CD4-positive, alpha-beta T cell treated with Interleukin-15 for 4 hours (primary cell): ENCODE measurements at regions not wholly inside any gene's neighbourhood (a gene's known extent, or its start where the extent isn't known, plus 50 kb on each side); places are given as distances from the start of the nearest gene placed in this dataset.
"Not testable (repeated sequence)": the region's sequence is repeated elsewhere in the genome, so short reads cannot be mapped to it uniquely, and the experiment has no call there.

Source experiments
- DNase-seq: peaks from one replicate; pipeline ENCODE4 v3.0.0-alpha.2; 2020; ENCODE audit warnings: low spot score

DNA sequence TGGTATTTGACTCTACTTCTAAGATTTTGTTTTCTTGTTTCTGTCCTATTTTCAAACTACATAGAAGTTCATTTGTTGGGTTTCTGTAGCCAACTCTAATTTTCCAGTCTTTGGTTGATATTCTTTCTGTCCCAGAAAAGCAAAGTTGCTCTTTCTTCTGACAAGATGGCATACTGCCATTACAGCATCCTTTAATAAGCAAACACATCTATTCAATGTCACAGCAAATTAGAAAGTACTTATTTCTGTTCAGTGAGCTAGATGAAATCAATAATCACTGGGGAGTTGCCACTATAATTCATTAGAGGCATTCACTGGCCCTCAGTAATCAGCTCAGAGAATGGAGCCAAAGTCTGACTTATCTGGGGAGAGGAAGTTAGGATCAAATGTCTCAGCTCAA is 1258.0 kb upstream of the IGFBP7 start:
- DNase-seq = no peak

DNA sequence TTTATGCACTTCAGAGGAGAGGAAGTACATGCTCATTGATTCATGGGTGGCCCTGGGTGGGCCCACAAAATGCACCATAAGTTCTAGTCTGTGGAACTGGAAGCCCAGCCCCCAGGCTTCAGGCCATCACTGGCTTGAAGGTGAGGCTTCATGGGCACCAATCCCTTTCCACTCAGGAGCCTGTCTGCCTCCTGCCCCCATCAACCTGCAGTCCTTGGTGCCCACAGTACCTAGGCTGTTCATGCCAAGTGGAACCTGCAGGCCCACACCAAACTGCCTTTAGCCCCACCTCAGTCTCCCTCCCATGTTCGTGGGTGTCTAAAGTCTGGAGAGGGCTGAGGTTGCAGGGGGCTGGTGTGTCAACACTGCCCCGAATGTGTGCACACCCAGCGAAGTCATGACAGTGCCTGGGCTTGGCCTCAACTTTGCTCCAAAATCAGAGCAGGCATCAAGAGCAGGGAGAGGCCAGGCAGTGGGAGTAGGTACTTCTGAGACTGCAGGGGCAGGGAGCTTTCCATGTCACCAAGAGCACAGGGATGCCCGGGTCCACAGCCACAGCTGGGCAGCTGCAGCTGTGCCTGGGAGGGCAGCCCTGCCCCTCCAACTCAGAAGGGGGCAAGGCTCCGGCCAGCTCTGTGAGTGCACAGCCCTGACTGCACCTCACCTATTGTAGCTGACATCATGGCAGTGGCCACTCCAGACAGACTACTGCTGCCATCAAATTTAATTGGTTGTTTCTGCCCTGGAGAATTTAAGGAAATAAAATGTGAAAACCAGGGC is 1250.4 kb upstream of the IGFBP7 start:
- DNase-seq = no peak

GRCh38 chr4:58359590-58359989 is 1249.4 kb upstream of the IGFBP7 start:
- no peak for DNase-seq

DNA sequence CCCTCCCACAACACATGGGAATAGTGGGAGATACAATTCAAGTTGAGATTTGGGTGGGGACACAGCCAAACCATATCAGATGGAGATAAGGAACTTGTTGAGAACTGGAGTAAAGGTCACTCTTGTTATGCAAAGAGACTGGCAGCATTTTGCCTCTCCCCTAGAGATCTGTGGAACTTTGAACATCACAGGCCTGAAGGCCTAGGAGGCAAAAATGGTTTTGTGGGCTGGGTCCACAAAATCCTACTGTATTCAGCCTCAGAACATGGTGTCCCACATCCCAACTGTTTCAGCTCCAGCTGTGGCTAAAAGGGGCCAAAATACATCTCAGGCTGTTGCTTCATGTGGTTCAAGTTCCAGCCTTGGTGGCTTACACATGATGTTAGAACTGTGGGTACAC is 1247.8 kb upstream of the IGFBP7 start:
- no peak for DNase-seq

DNA sequence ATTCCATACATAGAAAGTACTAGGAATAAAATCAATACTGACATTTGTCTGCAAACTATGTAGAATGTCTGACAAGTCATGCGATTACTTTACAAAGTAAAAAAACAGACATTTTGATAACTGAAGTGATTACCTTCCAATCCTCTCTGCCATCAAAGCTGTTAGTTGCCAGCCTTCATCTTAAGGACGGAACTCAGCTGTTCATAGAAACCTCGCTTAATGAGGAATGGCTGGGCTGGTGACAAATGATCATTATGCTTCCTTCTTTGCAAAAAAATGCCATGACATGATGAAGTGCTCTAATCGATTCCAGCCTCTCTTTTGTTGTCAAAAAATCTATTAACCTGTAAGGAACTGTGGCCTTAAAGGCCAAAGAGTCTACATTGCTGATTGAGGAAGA is 1214.9 kb upstream of the IGFBP7 start:
- DNase-seq = no peak

DNA sequence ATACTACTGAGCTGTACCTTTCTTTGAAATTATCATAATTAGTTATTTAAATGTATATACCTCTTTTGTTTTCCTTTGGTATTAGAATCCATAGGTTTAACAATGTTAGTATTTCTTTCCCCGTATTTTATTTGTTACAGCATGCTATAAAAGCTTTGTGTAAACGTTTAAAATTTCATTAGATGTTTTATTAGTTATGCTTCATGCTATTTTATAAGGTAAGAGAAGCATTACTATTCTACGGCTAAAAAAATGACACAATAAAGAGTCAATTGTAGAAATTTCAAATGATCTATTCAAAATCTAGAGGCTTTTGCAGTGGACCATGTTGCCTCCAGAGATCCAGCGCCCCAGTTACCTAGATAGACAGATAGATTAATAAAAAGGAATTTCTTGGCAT is 1203.3 kb upstream of the IGFBP7 start:
- DNase-seq = no peak

- no peak for DNase-seq
These were observed 1193.3 kb upstream of the IGFBP7 start for GRCh38 chr4:58303456-58303855.

GRCh38 chr4:58301376-58301999 is 1191.3 kb upstream of the IGFBP7 start:
- no peak for DNase-seq

- DNase-seq = no peak
These were observed 1176.2 kb upstream of the IGFBP7 start for GRCh38 chr4:58286335-58286734.

- not testable (repeated sequence) for DNase-seq
These were observed 1170.7 kb upstream of the IGFBP7 start for GRCh38 chr4:58280928-58281327.

DNA sequence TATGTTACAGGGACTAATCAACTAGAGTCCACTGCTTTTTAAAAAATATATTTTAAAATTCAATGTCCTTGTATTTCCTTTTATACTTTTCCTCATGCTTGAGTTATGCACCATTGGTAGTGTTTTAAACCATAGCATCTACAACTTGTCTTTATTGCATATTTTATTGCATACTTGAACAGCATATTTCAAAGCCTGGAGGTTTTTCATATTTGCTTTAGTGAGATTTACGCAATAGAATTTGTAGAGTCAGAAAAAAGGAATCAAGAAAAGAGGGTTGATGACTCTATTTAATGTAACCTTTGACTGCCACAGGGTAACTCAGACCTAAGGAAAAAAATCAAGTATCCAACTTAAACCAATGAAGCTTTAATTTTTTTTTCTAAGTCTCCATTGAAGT is 1165.7 kb upstream of the IGFBP7 start:
- no peak for DNase-seq

DNA sequence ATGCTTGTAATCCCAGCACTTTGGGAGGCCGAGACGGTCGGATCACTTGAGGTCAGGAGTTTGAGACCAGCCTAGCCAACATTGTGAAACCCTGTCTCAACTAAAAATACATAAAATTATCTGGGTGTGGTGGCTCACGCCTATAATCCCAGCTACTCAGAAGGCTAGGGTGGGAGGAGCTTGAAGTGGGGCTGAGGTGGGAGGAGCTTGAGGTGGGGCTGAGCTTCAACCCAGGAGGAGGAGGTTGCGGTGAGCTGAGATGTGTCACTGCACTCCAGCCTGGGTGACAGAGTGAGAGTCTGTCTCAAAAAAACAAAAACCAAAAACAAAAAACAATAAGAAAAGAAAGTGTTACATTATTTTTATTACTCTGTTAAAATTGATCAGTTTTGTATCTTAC is 1164.4 kb upstream of the IGFBP7 start:
- DNase-seq = no peak

GRCh38 chr4:58272311-58272710 is 1162.1 kb upstream of the IGFBP7 start:
- no peak for DNase-seq

DNA sequence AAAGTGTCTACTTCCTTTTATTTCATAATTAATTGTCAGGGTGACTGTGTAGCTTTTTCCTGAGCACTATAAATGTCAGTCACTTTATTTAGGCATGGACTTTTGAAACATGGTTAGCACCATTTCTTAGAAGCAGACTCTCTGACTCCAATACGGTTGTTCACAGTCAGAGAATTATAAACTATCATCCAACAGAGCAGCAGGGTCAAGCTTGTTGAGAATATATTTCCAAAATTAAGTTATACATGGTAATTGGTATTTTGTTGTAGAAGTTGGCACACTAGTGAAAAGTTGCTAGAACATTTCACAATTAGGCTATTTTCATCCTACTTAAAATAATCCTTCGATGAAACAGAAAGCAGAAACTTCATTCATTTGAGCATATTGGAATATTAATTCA is 1155.5 kb upstream of the IGFBP7 start:
- DNase-seq = no peak

DNA sequence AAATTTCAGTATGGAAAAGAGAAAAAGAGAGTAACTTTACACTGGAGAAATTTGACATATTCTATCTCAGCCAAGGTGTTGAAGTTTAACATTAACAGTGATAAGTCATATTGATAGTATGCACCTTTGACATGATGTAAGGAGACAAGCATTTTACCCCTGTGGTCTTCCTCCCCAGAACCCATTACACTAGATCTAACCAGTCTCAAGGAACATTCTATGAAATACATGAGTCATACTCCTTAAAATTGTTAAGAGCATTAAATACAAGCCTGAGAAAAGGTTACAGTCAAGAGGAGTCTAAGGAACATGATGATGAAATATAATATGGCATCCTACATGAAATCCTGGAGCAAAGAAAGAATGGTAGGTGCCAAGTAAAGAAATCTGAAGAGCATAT is 1151.3 kb upstream of the IGFBP7 start:
- DNase-seq = no peak

DNA sequence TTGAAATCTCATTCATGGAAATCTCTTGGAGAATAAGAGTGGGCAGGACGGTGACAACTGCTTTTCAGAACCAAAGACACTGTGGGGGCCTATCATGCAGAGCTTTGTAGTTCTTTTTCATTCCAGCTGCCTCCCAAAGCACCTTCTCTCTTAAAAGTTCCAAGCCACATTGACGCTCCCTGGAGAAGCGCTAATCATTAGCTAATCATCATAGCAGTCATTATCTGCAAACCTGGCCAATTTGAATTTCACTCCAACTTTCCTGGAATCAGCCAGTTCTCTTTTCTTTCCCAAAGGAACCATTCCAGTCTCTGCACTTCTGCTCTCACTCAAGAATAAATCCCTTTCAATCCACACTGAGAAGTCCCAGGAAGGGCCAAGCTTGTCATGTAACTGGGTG is 1144.1 kb upstream of the IGFBP7 start:
- no peak for DNase-seq

GRCh38 chr4:58252656-58253055 is 1142.5 kb upstream of the IGFBP7 start:
- DNase-seq = no peak

DNA sequence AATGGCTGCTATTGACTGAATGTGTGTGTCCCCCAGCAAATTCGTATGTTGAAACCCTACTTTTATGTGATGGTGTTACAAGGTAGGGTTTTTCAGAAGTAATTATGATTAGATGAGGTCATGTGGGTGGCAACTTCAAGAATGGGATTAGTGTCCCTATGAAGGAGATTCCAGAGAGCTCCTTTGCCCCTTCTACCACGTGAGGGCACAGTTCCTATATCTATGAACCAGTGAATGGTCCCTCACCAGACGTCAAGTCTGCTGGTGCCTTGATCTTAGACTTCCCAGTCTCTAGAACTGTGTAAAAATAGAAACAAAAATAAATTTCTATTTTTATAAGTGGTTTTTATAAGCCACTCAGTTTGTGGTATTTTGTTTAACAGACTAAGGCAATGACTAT is 1137.6 kb upstream of the IGFBP7 start:
- DNase-seq = no peak

GRCh38 chr4:58225460-58225859 is 1115.3 kb upstream of the IGFBP7 start:
- no peak for DNase-seq

GRCh38 chr4:58219179-58219578 is 1109.0 kb upstream of the IGFBP7 start:
- DNase-seq = no peak

DNA sequence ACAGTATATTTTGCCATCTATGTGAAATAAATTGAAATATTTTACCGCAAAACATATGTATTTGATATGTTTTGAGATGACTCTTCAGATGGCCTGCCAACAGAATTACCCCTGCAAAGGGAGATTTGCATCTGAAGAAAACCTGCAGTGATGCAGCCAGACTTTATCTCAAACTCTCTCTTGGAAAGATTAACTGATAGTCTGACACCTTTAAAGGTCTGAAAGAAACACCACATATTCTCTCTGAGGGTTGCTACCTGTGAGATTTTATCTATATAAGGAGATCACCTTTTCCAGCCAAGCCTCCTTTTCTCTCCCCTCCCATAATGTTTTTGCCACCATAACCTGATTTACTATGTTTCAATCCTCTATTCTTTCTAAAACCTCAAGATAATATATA is 1106.3 kb upstream of the IGFBP7 start:
- DNase-seq = no peak

DNA sequence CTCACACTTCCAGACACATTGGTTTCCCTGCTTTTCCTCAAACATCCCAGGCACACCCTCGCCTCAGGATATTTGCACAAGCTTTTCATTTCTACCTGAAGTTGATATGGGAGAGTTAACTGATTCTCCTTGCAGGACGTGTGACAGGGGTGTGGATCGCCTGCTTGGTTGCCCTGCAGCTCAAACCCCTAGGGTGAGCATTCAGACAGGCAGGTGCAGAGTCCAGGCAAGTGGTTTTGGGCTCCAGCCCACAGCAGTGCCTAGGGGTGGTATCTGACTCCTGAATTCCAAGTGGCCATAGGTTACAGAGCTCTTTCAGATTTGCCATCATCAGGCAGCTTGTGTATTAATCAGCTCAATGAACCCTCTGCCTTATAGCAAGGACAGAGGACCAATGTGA is 1104.2 kb upstream of the IGFBP7 start:
- DNase-seq = no peak

DNA sequence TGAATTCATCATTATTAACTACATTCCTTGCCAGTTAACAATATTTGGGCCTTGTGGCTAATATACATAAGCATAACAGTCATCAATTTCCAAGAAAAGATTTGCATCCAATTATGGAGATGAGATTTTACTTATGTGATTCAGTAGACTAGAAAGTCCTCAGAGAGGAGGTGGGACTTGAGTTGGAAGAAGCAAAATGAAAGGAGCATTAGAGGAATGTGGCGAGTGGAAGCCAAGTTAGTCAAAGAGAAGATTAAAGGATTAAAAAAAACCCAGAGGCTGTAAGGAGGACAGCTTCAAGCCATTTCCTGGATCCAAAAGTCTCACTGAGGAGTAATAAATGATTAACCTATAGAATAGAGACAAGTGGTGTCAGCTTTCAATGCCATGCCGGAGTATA is 1099.4 kb upstream of the IGFBP7 start:
- DNase-seq = no peak

DNA sequence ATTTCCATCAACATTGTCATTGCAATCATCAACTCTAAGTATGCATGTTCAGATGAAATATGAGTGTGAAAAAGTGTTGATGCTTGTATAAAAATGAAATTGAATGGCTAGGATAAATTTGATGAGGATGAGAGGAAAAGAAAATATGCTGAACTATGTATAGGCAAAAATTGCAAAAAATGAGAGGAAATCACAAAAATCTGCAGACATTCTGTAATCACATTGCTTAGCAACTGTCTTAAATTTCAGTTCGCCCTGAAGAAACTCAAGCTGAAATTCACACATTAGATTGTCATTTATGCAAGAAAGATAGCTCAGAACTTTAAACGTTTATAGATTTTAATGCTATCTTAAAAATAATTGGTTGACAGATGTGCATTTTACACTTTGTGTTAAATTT is 1098.8 kb upstream of the IGFBP7 start:
- no peak for DNase-seq
